Activated CD8-positive, alpha-beta T cell treated with anti-CD3 and anti-CD28 coated beads, Interleukin-2, amount 10 ng/mL, durations not matched to agents 7 days and 5 days (primary cell): ENCODE measurements at regions not wholly inside any gene's neighbourhood (a gene's known extent, or its start where the extent isn't known, plus 50 kb on each side); places are given as distances from the start of the nearest gene placed in this dataset. TPM values are rescaled to one million over a fixed set of nuclear protein-coding genes. Genes with fewer than 3 reads are reported as not detected.

Experiments
- microRNA-seq: library from miRNA; unstranded; fragments of <30 nt; microRNA quantifications from one replicate; pipeline ENCODE4 v1.2.0, GENCODE V29; 2022

Small RNA genes lying in the stretch of these regions (microRNA-seq; reads per million reads assigned to microRNA genes)
- gene MIR4776-1 (not detected), gene MIR4776-2 (not detected)
